Gastroesophageal sphincter (tissue), 4 donors: ENCODE measurements at regions not wholly inside any gene's neighbourhood (a gene's known extent, or its start where the extent isn't known, plus 50 kb on each side); places are given as distances from the start of the nearest gene placed in this dataset.

ENCODE experiments used
- ATAC-seq: fragments of 150-250 bp; one replicate; pipeline ENCODE4 v1.9.1; 2016; ENCODE audit warnings: mild to moderate bottlenecking, moderate library complexity
- H3K27ac ChIP-seq, 4 donors: fragments of 200-600 bp; sonication (generic) in 3 of 4; 1 replicate in 3 of 4; 2 replicates in 1 of 4; pipeline ENCODE4 v1.5.1; 2016 to 2019
- H3K27me3 ChIP-seq: fragments of 200-600 bp; sonication (generic); one replicate; pipeline ENCODE4 v1.5.1; 2019
- H3K36me3 ChIP-seq, 2 donors: fragments of 200-600 bp; sonication (generic); one replicate each; pipeline ENCODE4 v1.5.1; 2019; ENCODE audit warnings: control low read depth in 1 of 2
- H3K4me1 ChIP-seq, 3 donors: fragments of 200-600 bp; sonication (generic); 1 replicate in 2 of 3; 2 replicates in 1 of 3; pipeline ENCODE4 v1.5.1; 2016 to 2019; ENCODE audit warnings: control low read depth in 2 of 3
- H3K4me3 ChIP-seq, 2 donors: fragments of 200-600 bp; sonication (generic); one replicate each; pipeline ENCODE4 v1.5.1; 2019; ENCODE audit warnings: mild to moderate bottlenecking in 1 of 2, moderate library complexity in 1 of 2
- H3K9me3 ChIP-seq, 3 donors: fragments of 200-600 bp; sonication (generic); one replicate each; pipeline ENCODE4 v1.5.1; 2017 to 2019; ENCODE audit warnings: control low read depth in 2 of 3
- EP300 ChIP-seq: sonication (generic); formaldehyde crosslinking; IDR thresholded peaks from one replicate; pipeline ENCODE4 v1.6.1; 2017; ENCODE audit warnings: antibody characterized with exemption, mild to moderate bottlenecking
- POLR2A ChIP-seq, 2 donors: fragments of 450-650 bp; IDR thresholded peaks; one replicate each; pipeline ENCODE4 v1.6.1; 2017; ENCODE audit warnings: antibody characterized with exemption in 2 of 2, mild to moderate bottlenecking in 2 of 2, moderate library complexity in 1 of 2
- POLR2AphosphoS5 ChIP-seq: sonication (generic); formaldehyde crosslinking; IDR thresholded peaks from one replicate; pipeline ENCODE4 v1.6.1; 2017; ENCODE audit warnings: antibody characterized with exemption
- WGBS, 2 donors: methylation state at CpG; one replicate each; pipeline ENCODE4 v1.1.5; 2018; ENCODE audit warnings: low coverage in 1 of 2; 5-methylcytosine and 5-hydroxymethylcytosine counted together
- TF ChIP-seq, protein P1 (sequence below), 4 experiments: fragments of 200-600 bp in 2 of 4; fragments of 450-650 bp in 2 of 4; sonication (generic) in 1 of 4; IDR thresholded peaks; one replicate each; pipeline ENCODE4 v1.5.1; 2017 to 2019; ENCODE audit warnings: antibody characterized with exemption in 4 of 4, mild to moderate bottlenecking in 2 of 4, moderate library complexity in 2 of 4

DNA sequence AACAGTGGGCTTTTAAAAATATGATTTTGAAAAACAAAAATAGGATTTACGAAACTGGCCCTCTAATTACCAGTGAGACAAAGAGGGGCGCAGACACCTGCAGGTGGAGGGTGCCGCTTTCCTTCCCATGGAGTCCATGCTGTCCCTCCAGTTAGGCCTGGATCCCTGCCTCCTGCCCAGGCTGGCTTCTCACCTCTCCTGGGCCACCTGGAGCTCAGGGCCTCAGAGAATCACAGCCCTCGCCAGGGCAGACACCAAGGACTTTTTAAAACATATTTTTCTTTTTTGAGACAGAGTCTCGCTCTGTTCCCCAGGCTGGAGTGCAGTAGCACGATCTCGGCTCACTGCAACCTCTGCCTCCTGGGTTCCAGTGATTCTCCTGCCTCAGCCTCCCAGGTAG, 1437.2 kb downstream of the TBC1D22A start:
- Histone ChIP-seq H3K27ac (no peak overlapping the region), H3K9me3 (peaks cover 0 to 6% (median 0%) of the 10 kb centered on the region in 3 donors), H3K27me3 (peaks cover 63% of the 10 kb centered on the region), H3K4me1 (no peaks in the 10 kb centered on the region), H3K36me3 (no peaks in the 10 kb centered on the region), H3K4me3 (no peak overlapping the region)
- no peak for TF ChIP-seq POLR2AphosphoS5
- TF ChIP-seq EP300, result no peak
- TF ChIP-seq POLR2A (IDR thresholded peaks at IDR 0.05), result no peak
- TF ChIP-seq, protein P1, sequence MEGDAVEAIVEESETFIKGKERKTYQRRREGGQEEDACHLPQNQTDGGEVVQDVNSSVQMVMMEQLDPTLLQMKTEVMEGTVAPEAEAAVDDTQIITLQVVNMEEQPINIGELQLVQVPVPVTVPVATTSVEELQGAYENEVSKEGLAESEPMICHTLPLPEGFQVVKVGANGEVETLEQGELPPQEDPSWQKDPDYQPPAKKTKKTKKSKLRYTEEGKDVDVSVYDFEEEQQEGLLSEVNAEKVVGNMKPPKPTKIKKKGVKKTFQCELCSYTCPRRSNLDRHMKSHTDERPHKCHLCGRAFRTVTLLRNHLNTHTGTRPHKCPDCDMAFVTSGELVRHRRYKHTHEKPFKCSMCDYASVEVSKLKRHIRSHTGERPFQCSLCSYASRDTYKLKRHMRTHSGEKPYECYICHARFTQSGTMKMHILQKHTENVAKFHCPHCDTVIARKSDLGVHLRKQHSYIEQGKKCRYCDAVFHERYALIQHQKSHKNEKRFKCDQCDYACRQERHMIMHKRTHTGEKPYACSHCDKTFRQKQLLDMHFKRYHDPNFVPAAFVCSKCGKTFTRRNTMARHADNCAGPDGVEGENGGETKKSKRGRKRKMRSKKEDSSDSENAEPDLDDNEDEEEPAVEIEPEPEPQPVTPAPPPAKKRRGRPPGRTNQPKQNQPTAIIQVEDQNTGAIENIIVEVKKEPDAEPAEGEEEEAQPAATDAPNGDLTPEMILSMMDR (IDR thresholded peaks at IDR 0.05), result no peak
- 74 to 83% methylated on average over 7 of the region's 7 CpGs for WGBS, 2 donors
- ATAC-seq, result no peak

DNA sequence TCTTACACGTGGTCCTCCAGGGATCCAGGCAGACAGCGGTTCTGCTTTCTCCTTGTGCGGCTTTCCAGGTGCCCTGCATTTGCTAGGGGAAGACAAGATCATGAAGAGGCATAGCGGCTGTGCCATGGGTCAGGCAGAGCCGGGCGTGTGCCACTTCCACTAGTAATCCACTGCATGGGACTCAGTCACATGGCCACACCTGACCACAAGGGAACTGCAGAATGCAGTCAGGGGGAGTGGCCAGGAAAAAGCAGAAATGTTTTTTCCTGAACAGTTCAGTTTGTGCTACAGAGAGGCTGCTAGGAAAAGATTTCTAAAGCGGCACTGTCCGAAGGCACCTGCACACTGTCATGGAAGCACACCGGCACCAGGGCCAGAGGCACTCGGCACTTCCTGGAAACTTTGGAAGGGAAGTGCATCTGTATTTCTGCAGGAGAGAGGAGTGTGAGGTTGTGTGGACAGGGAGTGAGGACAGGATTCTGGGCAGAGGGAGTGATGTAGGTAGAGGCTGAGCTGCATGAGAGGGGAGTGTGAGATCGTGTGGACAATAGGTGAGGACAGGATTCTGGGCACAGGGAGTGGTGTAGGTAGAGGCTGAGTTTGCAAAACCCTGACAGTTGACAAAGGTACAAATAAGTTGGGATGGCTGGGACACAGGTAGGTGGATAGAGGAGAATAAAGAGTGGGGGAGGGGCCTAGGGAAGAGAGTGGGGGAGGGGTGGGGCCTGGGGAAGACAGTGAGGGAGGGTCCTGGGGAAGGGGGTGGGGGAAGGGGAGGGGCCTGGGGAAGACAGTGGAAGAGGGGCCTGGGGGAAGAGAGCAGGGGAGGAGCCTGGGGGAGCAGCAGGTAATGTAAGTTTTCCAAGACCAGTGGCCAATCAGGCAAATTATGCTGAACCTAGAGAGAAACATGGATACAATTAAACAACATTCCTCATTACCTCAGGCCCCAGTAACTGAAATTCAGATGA, 1436.3 kb downstream of the TBC1D22A start:
- Histone ChIP-seq H3K4me3 (no peak overlapping the region), H3K9me3 (peaks cover 0 to 6% (median 0%) of the 10 kb centered on the region in 3 donors), H3K4me1 (no peaks in the 10 kb centered on the region), H3K36me3 (no peaks in the 10 kb centered on the region), H3K27ac (no peak overlapping the region), H3K27me3 (peaks cover 57% of the 10 kb centered on the region)
- ATAC-seq, result no peak
- no peak for TF ChIP-seq POLR2A (IDR thresholded peaks at IDR 0.05)
- TF ChIP-seq EP300, result no peak
- TF ChIP-seq, protein P1 (IDR thresholded peaks at IDR 0.05), result no peak
- 38 to 54% methylated on average over 3 to 6 of the region's 11 CpGs for WGBS, 2 donors

DNA sequence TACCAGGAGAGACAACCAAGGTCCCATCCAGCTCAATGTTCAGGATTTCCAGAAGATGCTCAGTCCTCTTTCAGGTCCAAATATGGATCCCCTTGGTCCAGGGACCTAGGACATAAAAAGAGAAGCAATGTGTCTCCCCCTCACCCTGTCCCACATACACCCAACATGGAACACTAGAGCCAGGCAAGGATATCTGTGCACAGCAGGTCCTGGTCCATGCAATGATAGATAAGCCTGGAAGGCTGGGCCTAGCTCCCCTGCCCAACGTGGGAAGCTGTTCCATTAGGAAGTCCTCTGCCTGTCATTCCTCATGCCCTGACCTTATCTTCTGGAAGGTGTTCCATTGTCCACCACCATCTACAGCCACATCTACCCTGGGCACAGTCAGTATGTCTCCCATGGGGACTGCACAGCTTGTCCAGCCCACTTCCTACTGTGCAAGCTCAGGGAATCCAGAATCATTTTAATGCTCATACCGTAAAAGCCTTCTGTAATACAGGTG, 1434.8 kb downstream of the TBC1D22A start:
- TF ChIP-seq POLR2A (IDR thresholded peaks at IDR 0.05) (no peak), POLR2AphosphoS5 (no peak), EP300 (no peak)
- TF ChIP-seq, protein P1 (IDR thresholded peaks at IDR 0.05), result no peak
- Histone ChIP-seq H3K27ac (no peak overlapping the region), H3K4me3 (no peak overlapping the region), H3K27me3 (peaks cover 59% of the 10 kb centered on the region), H3K4me1 (no peaks in the 10 kb centered on the region), H3K36me3 (no peaks in the 10 kb centered on the region), H3K9me3 (peaks cover 0 to 12% (median 0%) of the 10 kb centered on the region in 3 donors)
- no peak for ATAC-seq
- WGBS, 2 donors, result 80 to 92% methylated on average over 1 to 2 of the region's 2 CpGs

DNA sequence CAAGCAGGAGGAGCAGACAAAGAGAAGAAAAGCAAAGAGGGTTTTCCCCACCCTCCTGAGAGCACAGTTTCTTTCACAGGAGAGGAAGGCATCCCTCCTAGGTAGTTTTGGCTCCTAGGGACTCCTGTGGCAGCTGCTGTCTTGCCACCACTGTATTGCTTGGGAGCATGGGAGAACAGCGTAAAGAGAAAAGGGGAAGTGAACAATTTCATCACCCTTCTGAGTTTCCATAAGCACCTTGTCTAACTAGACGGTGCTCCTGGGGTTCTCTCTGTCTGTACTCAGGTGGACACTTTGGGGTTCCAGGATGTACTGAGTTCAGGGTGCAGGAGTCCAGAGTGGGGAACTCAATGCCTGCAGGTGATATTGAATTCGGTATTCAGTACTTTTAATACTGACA, 1430.5 kb downstream of the TBC1D22A start:
- Histone ChIP-seq H3K27me3 (peaks cover 31% of the 10 kb centered on the region), H3K9me3 (peaks cover 0 to 44% (median 0%) of the 10 kb centered on the region in 3 donors), H3K27ac (no peak overlapping the region), H3K36me3 (no peaks in the 10 kb centered on the region), H3K4me3 (no peak overlapping the region), H3K4me1 (no peaks in the 10 kb centered on the region)
- TF ChIP-seq EP300 (no peak), POLR2AphosphoS5 (no peak), POLR2A (IDR thresholded peaks at IDR 0.05) (no peak)
- TF ChIP-seq, protein P1 (IDR thresholded peaks at IDR 0.05), result no peak
- 67 to 86% methylated on average over 2 to 3 of the region's 3 CpGs for WGBS, 2 donors
- ATAC-seq, result no peak
